GM12875 (cell line): ENCODE measurements at regions not wholly inside any gene's neighbourhood (a gene's known extent, or its start where the extent isn't known, plus 50 kb on each side); places are given as distances from the start of the nearest gene placed in this dataset.
"Not testable (repeated sequence)": the region's sequence is repeated elsewhere in the genome, so short reads cannot be mapped to it uniquely, and the experiment has no call there.

Experiments
- H3K4me3 ChIP-seq: one replicate; pipeline ENCODE4 v1.5.1; 2011; ENCODE audit warnings: low read depth, low read length, control low read depth
- TF ChIP-seq, protein P1 (sequence below): IDR thresholded peaks from 2 replicates; pipeline ENCODE4 v1.5.1; 2011; ENCODE audit warnings: low read depth, mild to moderate bottlenecking, control low read depth, inconsistent platforms, low read length, moderate library complexity, borderline replicate concordance; ENCODE audit not compliant: insufficient read depth

DNA sequence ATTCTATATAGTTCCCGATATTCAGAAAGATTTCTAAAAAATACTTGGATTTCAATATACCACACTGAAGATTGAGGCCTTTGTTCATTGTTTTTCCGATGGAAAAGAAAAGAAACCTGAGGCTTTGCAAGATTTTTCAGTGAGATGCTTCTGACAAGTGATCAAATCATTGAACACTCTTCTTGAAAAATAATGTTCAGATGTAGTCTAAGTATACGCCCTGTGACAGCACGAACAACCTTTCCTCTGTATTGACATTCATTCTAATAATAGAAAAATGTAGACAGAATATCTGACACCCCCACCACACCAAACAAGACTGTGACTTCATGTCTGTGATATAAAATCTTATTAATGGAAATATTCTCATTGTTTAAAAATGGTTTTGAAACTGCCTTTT is 650.7 kb upstream of the KLHL1 start:
- TF ChIP-seq, protein P1, sequence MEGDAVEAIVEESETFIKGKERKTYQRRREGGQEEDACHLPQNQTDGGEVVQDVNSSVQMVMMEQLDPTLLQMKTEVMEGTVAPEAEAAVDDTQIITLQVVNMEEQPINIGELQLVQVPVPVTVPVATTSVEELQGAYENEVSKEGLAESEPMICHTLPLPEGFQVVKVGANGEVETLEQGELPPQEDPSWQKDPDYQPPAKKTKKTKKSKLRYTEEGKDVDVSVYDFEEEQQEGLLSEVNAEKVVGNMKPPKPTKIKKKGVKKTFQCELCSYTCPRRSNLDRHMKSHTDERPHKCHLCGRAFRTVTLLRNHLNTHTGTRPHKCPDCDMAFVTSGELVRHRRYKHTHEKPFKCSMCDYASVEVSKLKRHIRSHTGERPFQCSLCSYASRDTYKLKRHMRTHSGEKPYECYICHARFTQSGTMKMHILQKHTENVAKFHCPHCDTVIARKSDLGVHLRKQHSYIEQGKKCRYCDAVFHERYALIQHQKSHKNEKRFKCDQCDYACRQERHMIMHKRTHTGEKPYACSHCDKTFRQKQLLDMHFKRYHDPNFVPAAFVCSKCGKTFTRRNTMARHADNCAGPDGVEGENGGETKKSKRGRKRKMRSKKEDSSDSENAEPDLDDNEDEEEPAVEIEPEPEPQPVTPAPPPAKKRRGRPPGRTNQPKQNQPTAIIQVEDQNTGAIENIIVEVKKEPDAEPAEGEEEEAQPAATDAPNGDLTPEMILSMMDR: no peak

DNA sequence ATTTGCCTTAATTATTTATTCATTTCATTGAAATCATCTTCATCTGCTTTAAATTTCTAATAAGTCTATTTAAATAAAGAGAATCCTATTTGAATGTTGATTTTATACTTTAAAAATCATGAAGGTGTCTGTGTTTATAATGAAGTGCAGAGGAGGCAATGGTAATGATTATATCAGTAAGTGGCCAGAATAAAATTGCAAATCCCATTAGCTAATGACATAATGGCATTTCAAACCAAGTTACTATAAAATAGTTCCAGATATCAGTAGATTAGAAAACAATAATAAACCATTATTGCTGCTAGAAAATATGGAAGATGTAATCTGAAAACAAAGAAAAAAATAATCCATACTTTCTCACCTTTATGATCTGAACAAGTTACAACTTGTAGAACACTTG is 647.8 kb upstream of the KLHL1 start:
- H3K4me3 ChIP-seq: no peak overlapping the region
- TF ChIP-seq, protein P1: no peak

More for the DNA sequence above, 650.7 kb upstream of the KLHL1 start:
- H3K4me3 ChIP-seq: no peak overlapping the region

DNA sequence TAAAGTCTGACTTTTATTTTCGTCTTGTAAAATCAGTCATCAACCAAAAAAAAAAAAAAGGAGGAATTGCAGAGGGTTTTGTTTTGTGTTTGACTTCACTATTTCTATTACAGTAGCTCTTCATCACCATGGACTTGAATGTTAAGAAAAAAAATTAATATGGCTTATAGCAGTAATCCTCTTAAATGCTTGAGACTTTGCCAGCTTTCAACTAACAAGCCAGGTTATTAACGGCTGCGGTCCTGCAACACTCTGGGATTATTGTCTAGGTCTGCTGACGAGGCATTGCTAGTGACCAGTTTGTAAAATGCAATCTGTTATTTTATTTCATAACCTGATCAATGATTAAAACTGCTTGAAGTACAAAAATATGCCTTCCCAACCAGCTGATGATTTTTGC is 647.2 kb upstream of the KLHL1 start:
- TF ChIP-seq, protein P1: no peak
- no peak overlapping the region for H3K4me3 ChIP-seq

DNA sequence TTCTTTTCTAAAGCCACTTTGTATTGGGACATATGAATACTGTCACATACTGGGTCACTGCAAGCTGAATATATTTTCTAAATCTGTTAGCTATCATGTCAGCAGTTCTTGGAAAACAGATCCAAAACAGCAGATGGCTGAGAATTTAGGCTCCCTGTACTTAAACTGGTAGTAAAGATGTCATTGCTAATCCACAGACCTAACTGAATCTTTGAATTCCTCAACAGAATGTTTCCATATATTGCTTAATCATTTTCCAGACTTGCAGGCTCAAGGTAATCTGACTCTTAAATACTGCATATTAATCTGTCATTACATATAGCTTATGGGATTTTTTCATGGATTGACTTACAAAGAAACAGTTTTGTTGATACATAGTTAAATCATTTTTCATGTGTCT is 639.0 kb upstream of the KLHL1 start:
- TF ChIP-seq, protein P1: no peak
- H3K4me3 ChIP-seq: no peak overlapping the region

DNA sequence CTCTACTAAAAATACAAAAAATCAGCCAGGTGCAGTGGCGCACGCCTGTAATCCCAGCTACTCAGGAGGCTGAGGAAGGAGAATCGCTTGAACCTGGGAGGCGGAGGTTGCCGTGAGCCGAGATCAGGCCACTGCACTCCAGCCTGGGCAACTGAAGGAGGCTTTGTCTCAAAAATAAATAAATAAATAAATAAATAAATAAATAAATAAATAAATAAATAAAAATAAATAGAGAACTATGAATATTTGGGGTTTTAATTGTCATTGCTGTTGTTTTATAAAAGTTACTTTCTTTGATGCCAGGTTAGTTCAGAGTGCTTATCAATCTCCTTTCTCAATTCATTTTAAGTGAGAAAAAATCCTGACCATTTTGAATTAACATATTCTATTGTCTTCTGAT is 638.2 kb upstream of the KLHL1 start:
- H3K4me3 ChIP-seq: not testable (repeated sequence)

DNA sequence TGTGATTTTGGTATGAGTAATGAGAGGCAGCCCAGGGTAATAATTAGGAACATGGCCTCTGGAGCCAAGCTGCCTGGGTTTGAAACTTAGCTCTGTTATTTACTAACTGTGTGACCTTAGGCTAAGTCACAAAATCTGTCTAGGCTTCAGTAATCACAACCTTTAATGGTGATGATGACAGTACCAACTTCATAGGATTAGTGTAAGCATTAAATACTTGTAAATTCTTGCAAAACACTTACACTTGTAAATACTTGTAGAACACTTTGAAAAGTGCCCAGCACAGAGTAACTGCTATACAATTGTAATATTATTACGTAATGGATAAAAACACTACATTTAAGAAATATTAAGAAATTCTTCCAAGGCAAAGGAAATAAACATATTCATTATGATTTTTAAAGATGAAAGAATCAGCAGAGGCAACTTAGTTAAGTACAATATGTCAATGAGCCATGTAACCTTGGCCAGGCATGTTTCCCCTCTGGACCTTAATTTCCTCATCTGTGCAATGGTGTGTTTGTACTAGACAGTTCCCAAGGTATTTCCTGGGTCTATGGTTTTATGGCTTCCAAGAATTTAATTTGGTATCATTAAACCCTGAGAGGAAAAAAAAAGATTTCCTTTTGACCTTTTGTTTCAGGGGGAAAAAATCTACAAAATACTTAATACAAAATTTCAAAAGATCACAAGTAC is 628.5 kb upstream of the KLHL1 start:
- TF ChIP-seq, protein P1: no peak
- no peak overlapping the region for H3K4me3 ChIP-seq

DNA sequence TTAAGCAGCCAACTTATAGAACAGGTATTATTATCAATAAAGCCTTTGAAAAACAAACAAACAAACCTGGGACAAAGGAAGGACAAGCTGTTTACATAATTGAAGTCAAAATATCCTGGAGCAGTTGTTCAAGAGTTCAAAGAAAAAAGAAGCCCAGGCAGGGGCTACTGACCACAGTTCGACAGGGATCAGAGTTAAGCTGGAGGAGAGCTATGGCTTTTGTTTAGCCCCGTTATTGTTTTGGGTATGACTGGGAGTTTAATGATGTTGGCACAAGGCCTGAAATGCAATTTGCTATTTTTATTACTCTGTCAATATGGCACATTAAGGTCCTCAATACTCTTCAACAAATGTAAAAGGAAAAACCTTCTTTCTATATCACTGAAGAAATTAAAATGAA is 624.4 kb upstream of the KLHL1 start:
- TF ChIP-seq, protein P1: no peak
- H3K4me3 ChIP-seq: no peak overlapping the region
